Fibroblast of villous mesenchyme (primary cell): ENCODE measurements at regions not wholly inside any gene's neighbourhood (a gene's known extent, or its start where the extent isn't known, plus 50 kb on each side); places are given as distances from the start of the nearest gene placed in this dataset.

ENCODE experiments used
- DNase-seq: peaks from one replicate; pipeline ENCODE4 v3.0.0-alpha.2; 2010; ENCODE audit warnings: low read depth
- H3K4me3 ChIP-seq: 2 replicates; pipeline ENCODE4 v1.5.1; 2011; ENCODE audit warnings: low read depth, mild to moderate bottlenecking, low read length
- TF ChIP-seq, protein P1 (sequence below): IDR thresholded peaks from 2 replicates; pipeline ENCODE4 v1.5.1; 2012; ENCODE audit warnings: low read depth, mild to moderate bottlenecking, low read length; ENCODE audit not compliant: insufficient read depth

DNA sequence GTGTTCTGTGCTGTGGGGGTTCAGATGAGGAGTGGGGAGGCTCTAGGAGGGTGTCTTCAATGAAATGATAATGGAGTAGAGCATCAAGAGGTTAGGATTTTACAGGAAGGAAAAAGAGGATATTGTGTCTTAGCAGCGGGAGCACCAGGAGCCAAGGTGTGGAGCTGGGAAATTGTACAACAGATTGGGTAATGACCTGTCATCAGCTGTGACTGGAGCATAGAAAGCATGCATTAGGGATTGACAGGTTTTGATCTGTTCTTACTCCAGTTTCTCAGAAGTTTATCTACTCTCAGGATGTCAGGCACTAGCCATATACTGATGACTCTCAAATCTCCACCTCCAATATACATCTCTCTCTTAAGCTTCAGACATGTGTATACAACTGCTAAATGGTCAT lies 196.9 kb downstream of the ARHGAP12 start:
- TF ChIP-seq, protein P1, sequence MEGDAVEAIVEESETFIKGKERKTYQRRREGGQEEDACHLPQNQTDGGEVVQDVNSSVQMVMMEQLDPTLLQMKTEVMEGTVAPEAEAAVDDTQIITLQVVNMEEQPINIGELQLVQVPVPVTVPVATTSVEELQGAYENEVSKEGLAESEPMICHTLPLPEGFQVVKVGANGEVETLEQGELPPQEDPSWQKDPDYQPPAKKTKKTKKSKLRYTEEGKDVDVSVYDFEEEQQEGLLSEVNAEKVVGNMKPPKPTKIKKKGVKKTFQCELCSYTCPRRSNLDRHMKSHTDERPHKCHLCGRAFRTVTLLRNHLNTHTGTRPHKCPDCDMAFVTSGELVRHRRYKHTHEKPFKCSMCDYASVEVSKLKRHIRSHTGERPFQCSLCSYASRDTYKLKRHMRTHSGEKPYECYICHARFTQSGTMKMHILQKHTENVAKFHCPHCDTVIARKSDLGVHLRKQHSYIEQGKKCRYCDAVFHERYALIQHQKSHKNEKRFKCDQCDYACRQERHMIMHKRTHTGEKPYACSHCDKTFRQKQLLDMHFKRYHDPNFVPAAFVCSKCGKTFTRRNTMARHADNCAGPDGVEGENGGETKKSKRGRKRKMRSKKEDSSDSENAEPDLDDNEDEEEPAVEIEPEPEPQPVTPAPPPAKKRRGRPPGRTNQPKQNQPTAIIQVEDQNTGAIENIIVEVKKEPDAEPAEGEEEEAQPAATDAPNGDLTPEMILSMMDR, result no peak
- H3K4me3 ChIP-seq, result no peak overlapping the region
- no peak for DNase-seq

DNA sequence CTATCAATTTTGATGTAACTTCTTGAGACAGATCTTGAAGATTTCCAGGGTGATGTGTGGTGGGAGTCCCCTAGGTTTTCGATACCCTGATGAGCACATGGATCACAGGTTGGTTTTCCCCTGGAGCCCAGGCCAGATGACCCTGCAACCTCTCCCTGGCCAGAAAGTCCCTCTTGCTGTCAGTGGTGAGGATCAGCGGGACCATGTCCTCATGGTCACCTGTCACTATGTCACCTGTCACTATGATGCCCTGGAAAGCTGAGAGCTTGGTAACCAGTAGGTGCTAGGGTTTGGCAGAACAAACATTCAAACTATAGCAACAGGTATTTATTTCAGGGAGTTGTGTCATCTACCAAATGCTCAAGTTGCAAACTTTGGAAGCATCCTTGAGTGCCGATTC lies 197.9 kb downstream of the ARHGAP12 start:
- H3K4me3 ChIP-seq, result no peak overlapping the region
- no peak for DNase-seq
- TF ChIP-seq, protein P1, result no peak

DNA sequence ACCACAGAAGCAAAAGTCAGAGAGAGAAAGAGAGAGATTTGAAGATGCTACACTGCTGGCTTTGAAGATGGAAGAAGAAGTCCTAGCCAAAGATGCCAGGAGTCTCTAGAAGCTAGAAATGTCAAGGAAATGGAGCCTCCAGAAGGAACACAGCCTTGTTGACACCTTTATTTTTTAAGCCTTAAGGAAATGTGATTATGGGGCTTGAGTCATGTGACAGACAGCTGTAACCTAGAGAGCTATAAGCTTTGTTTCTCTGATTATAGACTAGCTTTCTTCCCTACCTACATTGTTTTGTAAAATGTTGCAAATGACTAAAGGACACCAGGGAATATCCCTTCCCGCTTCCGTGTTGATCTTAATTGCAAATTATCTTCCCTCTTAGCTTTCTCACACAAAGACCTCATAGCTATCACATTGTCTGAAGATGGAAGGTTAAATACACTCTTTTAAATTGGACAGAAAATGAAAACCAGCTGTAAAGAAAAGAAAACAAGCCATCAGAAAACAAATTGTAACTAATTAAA lies 199.9 kb downstream of the ARHGAP12 start:
- TF ChIP-seq, protein P1, result no peak
- no peak overlapping the region for H3K4me3 ChIP-seq
- no peak for DNase-seq

DNA sequence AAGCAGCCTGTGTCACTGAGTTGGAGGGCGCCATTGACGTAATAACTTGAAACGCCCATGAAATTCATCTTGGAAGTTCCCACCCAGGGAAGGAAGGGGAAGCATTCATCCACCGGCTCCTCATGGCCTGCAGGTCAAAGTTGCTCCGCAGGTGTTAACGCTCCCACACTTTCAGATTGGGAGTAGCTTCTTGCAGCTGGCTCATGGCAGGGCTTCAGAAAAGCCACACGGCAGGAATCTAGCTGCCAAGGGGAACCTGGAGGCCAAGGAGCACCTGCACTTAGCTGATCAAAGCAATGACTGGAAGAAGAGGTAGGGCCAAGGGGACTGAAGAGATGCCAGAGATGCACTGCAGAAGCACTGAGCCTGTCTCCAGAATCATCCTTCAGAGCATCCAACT lies 203.2 kb downstream of the ARHGAP12 start:
- no peak for DNase-seq
- H3K4me3 ChIP-seq, result no peak overlapping the region
- TF ChIP-seq, protein P1, result no peak

DNA sequence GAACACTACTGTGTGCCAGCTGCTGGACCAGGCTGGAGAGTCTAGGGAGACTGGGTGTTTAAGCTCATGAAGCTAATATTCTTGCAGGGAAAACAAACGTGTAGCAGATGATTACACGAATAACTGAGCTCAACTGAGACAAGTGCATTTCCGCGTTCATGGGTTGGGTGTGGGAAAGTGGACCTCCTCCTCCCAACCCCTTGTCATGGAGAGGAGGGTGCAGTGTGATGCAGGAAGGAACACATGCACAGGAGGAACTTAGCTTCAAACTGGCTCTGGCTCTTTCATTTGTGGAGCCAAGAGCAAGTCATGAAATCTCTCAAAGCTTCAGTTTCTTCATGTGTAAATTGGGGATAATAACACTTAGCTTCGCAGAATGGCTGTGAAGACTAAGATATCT lies 204.3 kb downstream of the ARHGAP12 start:
- TF ChIP-seq, protein P1, result no peak
- no peak overlapping the region for H3K4me3 ChIP-seq
- DNase-seq, result no peak

DNA sequence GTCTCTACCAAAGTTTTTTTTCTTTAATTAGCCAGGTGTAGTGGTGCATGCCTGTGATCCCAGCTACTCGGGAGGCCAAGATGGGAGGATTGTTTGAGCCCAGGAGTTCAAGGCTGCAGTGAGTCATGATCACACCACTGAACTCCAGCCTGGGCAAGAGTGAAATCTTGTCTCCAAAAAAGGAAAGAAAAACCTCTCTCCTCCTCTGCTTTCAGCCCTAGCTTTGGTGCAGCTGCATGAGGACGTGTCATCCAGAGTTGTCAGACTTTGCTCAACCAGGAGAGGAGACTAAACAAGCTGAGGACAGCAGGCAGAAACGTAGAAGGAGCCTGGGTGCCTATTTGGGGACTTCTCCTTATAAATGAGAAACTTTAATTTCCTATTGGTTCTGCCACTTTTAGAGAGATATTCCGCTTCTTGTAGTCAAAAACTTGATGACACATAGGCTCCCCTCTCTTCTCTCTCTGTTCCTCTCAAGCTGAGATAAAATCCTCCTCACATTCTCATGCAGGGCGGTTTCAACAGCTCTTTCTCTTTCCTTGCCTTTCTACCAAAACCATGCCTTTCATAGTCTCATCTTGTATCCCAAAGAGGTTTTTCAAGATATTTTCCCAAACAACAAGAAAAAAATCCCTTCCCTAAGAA lies 205.4 kb downstream of the ARHGAP12 start:
- H3K4me3 ChIP-seq, result no peak overlapping the region
- TF ChIP-seq, protein P1, result no peak
- peak; percentile 38 for DNase-seq

DNA sequence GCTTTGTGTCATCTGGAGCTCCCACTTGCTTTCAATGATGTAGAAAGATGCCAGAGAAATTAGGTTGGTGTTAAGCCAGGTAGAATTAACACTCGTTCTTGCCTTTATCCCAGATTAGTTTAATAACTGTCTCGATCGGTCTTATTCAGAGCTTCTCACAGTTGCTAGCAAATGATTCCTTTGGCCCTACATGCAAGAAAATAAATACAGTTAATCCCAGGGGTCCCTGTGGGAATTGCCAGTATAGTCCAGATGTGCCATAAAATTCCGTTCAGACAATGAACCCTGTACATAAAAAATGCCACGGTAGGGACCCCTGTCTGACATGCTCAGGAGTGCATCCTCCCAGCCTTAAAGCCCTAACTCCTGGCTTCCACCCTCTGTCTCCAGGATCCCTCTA lies 207.5 kb downstream of the ARHGAP12 start:
- no peak for DNase-seq
- H3K4me3 ChIP-seq, result no peak overlapping the region
- TF ChIP-seq, protein P1, result no peak
